ENCODE measurements at regions not wholly inside any gene's neighbourhood (a gene's known extent, or its start where the extent isn't known, plus 50 kb on each side); places are given as distances from the start of the nearest gene placed in this dataset.
"Not testable (repeated sequence)": the region's sequence is repeated elsewhere in the genome, so short reads cannot be mapped to it uniquely, and the experiment has no call there.

- Mint-ChIP-seq H3K27me3 (ENCODE audit: unreplicated experiment) (no peaks in the 10 kb centered on the region), H3K36me3 (ENCODE audit: low read depth, unreplicated experiment) (no peaks in the 10 kb centered on the region), H3K9me3 (ENCODE audit: unreplicated experiment) (no peaks in the 10 kb centered on the region), H3K4me3 (ENCODE audit: unreplicated experiment) (no peak overlapping the region), H3K27ac (ENCODE audit: unreplicated experiment) (no peak overlapping the region), H3K4me1 (ENCODE audit: unreplicated experiment) (peaks cover 12% of the 10 kb centered on the region)
- no peak for DNase-seq (ENCODE audit: low spot score)
- no peak for TF ChIP-seq CTCF (IDR thresholded peaks at IDR 0.05; ENCODE audit: unreplicated experiment)
Measured at GRCh38 chr3:15936312-15936711, 138.5 kb upstream of the ANKRD28 start.

GRCh38 chr3:15940641-15941040 lies 142.9 kb upstream of the ANKRD28 start:
- Mint-ChIP-seq H3K4me1 (ENCODE audit: unreplicated experiment) (peaks cover 5% of the 10 kb centered on the region), H3K36me3 (ENCODE audit: low read depth, unreplicated experiment) (no peaks in the 10 kb centered on the region), H3K27ac (ENCODE audit: unreplicated experiment) (no peak overlapping the region), H3K27me3 (ENCODE audit: unreplicated experiment) (no peaks in the 10 kb centered on the region), H3K9me3 (ENCODE audit: unreplicated experiment) (no peaks in the 10 kb centered on the region), H3K4me3 (ENCODE audit: unreplicated experiment) (no peak overlapping the region)
- TF ChIP-seq CTCF (IDR thresholded peaks at IDR 0.05; ENCODE audit: unreplicated experiment) = no peak
- no peak for DNase-seq (ENCODE audit: low spot score)

- not testable (repeated sequence) for H3K9me3 Mint-ChIP-seq (ENCODE audit: unreplicated experiment); H3K27me3 Mint-ChIP-seq (ENCODE audit: unreplicated experiment); H3K27ac Mint-ChIP-seq (ENCODE audit: unreplicated experiment); H3K36me3 Mint-ChIP-seq (ENCODE audit: low read depth, unreplicated experiment); H3K4me3 Mint-ChIP-seq (ENCODE audit: unreplicated experiment); H3K4me1 Mint-ChIP-seq (ENCODE audit: unreplicated experiment); DNase-seq (ENCODE audit: low spot score)
Measured at GRCh38 chr3:15941457-15941856, 143.7 kb upstream of the ANKRD28 start.

- no peak overlapping the region for H3K27ac Mint-ChIP-seq (ENCODE audit: unreplicated experiment)
- no peaks in the 10 kb centered on the region for H3K27me3 Mint-ChIP-seq (ENCODE audit: unreplicated experiment)
- H3K4me3 Mint-ChIP-seq (ENCODE audit: unreplicated experiment) = no peak overlapping the region
- H3K4me1 Mint-ChIP-seq (ENCODE audit: unreplicated experiment) = no peaks in the 10 kb centered on the region
- no peak for DNase-seq (ENCODE audit: low spot score)
- TF ChIP-seq CTCF (IDR thresholded peaks at IDR 0.05; ENCODE audit: unreplicated experiment) = no peak
- no peaks in the 10 kb centered on the region for H3K36me3 Mint-ChIP-seq (ENCODE audit: low read depth, unreplicated experiment)
- H3K9me3 Mint-ChIP-seq (ENCODE audit: unreplicated experiment) = no peaks in the 10 kb centered on the region
Measured at GRCh38 chr3:15941958-15942357, 144.2 kb upstream of the ANKRD28 start.

- Mint-ChIP-seq H3K9me3 (ENCODE audit: unreplicated experiment) (no peaks in the 10 kb centered on the region), H3K27me3 (ENCODE audit: unreplicated experiment) (no peaks in the 10 kb centered on the region), H3K36me3 (ENCODE audit: low read depth, unreplicated experiment) (no peaks in the 10 kb centered on the region), H3K27ac (ENCODE audit: unreplicated experiment) (no peak overlapping the region), H3K4me3 (ENCODE audit: unreplicated experiment) (no peak overlapping the region), H3K4me1 (ENCODE audit: unreplicated experiment) (no peaks in the 10 kb centered on the region)
- no peak for DNase-seq (ENCODE audit: low spot score)
- TF ChIP-seq CTCF (IDR thresholded peaks at IDR 0.05; ENCODE audit: unreplicated experiment) = no peak
Measured at GRCh38 chr3:15942462-15942861, 144.7 kb upstream of the ANKRD28 start.

GRCh38 chr3:15942936-15943335 lies 145.2 kb upstream of the ANKRD28 start:
- no peaks in the 10 kb centered on the region for H3K4me1 Mint-ChIP-seq (ENCODE audit: unreplicated experiment)
- H3K36me3 Mint-ChIP-seq (ENCODE audit: low read depth, unreplicated experiment) = no peaks in the 10 kb centered on the region
- TF ChIP-seq CTCF (IDR thresholded peaks at IDR 0.05; ENCODE audit: unreplicated experiment) = no peak
- no peaks in the 10 kb centered on the region for H3K9me3 Mint-ChIP-seq (ENCODE audit: unreplicated experiment)
- DNase-seq (ENCODE audit: low spot score) = no peak
- H3K27me3 Mint-ChIP-seq (ENCODE audit: unreplicated experiment) = no peaks in the 10 kb centered on the region
- no peak overlapping the region for H3K27ac Mint-ChIP-seq (ENCODE audit: unreplicated experiment)
- no peak overlapping the region for H3K4me3 Mint-ChIP-seq (ENCODE audit: unreplicated experiment)

All from endothelial cell (in vitro differentiated cells).